ENCODE measurements at regions not wholly inside any gene's neighbourhood (a gene's known extent, or its start where the extent isn't known, plus 50 kb on each side); places are given as distances from the start of the nearest gene placed in this dataset.

DNA sequence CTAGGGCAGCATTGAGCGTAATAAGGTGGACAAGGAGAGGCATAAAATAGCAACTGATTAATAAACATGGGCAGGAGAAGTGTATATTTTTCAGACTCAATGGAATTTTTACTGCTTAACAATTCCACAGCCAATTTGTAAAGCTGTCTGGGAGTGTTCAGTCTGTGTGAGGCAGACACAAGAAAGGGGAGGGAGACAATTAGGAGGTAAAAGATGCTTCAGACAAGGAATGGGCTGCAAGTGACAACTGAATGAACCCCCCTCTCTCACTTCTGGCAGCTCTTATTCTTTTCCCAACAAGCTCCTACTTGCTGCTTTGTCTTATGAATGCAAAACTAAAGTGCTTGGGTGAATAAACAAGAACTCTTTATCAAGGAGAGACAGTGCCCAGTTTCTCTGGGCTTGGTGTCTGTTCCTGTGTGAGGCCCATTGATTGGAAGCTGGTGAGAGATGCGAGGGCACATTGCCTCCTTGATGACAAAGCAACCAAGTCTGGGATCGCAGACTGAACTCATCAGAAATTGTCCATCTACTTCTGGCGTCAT lies 575.3 kb downstream of the RNF144B start:
- no peak for DNase-seq (ENCODE audit: low read depth in 2 of 2)

GRCh38 chr6:18963439-18963838 lies 576.3 kb downstream of the RNF144B start:
- no peak for DNase-seq (ENCODE audit: low read depth in 2 of 2)

DNA sequence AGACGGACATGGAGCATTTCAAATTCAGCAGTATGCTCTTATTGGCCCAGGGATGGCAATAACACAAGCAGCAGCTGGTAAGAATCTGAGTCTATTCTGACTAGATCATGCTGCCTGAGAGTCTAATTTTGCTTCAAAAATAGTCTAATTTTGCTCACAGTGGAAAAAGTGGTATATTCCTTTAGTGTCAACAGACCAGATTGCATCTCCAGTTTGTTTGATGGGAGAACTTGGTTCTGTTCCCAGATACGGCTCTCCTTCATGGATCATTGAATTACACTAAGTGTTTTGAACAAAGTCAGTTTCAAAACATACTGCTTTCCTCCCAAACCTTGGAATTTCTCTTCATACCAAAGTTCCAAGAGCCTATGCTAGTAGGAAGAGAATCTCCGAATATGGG lies 586.1 kb downstream of the RNF144B start:
- no peak for DNase-seq (ENCODE audit: low read depth in 2 of 2)

DNA sequence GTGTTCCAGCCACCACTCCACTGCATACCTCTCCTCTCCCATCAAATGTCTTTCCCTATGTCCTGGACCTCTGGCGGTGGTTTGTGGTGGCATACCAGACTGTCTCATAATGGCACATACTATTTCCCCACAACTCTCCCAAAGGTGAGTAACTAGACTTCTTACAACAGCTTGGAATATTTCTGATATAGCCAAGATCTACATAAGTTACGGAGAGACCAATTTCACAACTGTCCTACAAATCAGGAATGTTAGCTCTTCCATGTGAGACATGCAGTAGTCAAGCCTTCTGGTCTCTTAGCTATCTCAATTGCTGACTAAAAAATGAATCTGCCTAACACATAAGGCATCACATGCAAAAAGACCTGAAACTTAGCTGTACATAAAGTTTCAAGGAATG lies 588.9 kb downstream of the RNF144B start:
- DNase-seq (ENCODE audit: low read depth in 2 of 2) = no peak

- DNase-seq (ENCODE audit: low read depth in 2 of 2) = no peak
Measured at GRCh38 chr6:18976966-18977365, 589.8 kb downstream of the RNF144B start.

- no peak for DNase-seq (ENCODE audit: low read depth in 2 of 2)
Measured at GRCh38 chr6:18978337-18979128, 591.4 kb downstream of the RNF144B start.

DNA sequence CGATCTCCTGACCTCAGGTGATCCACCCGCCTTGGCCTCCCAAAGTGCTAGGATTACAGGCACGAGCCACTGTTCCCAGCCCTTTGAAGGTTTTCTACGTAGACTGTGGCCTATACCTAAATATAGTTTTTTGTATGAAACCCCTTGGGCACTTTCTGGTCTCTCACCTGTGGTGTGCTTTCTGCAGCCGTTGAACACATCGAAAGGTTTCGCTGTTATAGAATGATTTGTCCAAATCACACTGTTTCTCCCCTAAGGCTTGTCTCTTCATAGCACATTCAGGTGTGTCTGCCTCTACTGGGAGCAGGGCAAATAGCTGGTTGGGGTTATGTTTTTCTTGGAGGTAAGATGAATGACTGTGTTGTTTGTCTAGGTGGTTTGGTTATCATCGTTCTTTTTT lies 597.9 kb downstream of the RNF144B start:
- no peak for DNase-seq (ENCODE audit: low read depth in 2 of 2)

GRCh38 chr6:18985996-18986395 lies 598.8 kb downstream of the RNF144B start:
- no peak for DNase-seq (ENCODE audit: low read depth in 2 of 2)

- no peak for DNase-seq (ENCODE audit: low read depth in 2 of 2)
Measured at GRCh38 chr6:18988636-18989035, 601.5 kb downstream of the RNF144B start.

DNA sequence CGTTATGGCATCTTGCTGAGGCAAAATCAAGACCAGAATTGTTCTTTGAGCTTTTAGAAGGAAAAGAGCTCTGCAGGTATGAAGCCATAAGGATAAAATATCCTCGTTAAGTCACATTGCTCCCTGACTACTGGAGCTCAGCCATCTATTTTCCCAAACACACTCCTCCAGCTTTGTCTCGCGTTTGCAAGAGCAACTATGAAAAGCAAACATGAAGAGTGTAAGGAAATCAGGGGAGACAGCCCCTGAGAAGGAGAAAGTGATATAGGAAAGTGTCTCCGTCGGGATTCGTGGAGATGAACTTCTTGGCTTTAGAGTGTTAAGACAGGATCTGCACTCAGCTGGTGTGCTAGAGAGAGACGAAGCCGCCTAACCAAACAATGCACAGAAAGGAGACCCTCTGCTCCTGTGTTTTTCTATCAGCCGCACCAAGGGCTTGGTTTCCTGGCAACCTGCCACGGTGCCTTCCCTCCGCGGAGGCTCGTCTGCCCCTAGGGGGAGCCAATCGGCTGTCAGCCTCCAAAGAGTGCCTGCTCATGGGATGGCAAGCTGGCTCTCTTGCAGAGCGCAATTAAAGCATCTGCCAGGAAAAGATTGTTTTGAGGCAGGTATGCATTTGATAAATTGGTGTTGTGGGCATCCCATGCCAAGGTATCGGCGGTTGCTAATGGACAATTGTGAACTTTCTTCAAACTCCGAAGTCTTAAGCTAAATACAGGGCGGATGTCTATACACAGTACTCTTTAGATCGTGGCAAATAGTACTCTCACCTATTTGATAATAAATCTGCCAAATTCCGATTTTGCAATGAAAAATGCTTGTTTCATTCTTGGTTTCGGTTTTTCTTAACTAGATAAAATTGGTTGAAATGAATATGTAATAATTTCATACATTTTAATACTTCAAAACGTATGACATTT lies 603.2 kb downstream of the RNF144B start:
- DNase-seq (ENCODE audit: low read depth in 2 of 2) = peak in 1 of 2 donors; percentile 5

- DNase-seq (ENCODE audit: low read depth in 2 of 2) = no peak
Measured at GRCh38 chr6:18997375-18997826, 610.3 kb downstream of the RNF144B start.

- DNase-seq (ENCODE audit: low read depth in 2 of 2) = no peak
Measured at GRCh38 chr6:19002976-19003560, 615.9 kb downstream of the RNF144B start.

DNA sequence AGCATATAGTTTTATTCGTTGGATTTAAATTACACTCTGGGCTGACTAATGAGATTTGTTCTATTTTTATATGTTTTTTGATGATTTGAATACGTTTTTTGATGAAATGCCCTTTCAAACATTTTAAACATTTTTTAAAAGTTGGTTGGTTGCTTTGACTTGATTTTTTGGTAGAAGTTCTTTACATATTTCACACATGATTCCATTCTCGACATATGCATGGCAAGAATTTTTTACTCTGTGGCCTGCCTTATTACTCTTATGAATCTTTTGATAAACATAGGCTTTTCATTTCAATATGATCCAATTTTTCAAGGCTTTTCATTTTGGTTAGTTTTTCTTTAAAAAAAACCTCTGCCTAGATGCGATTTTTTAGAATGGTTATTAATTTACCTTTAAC lies 617.0 kb downstream of the RNF144B start:
- no peak for DNase-seq (ENCODE audit: low read depth in 2 of 2)

- no peak for DNase-seq (ENCODE audit: low read depth in 2 of 2)
Measured at GRCh38 chr6:19009769-19010168, 622.6 kb downstream of the RNF144B start.

GRCh38 chr6:19013026-19013705 lies 626.0 kb downstream of the RNF144B start:
- DNase-seq (ENCODE audit: low read depth in 2 of 2) = no peak

DNA sequence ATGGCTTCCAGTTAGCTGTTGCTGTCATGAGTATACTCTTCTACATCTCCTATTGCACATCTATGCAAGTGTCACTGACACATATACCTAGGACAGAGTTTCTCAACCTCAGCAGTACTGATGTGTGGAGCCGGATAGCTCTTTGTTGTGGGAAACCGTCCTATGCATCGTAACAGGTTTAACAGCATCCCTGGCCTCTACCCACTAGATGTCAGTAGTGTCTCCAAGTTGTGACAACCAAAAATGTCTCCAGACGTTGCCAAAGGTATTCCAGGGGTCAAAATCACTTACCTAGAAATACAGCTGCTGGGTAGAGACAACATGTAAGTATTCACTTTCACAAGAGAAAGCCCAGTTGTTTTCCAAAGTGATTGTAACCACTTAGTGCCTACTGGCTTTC lies 637.6 kb downstream of the RNF144B start:
- DNase-seq (ENCODE audit: low read depth in 2 of 2) = no peak

- DNase-seq (ENCODE audit: low read depth in 2 of 2) = no peak
Measured at GRCh38 chr6:19028201-19028600, 641.1 kb downstream of the RNF144B start.

DNA sequence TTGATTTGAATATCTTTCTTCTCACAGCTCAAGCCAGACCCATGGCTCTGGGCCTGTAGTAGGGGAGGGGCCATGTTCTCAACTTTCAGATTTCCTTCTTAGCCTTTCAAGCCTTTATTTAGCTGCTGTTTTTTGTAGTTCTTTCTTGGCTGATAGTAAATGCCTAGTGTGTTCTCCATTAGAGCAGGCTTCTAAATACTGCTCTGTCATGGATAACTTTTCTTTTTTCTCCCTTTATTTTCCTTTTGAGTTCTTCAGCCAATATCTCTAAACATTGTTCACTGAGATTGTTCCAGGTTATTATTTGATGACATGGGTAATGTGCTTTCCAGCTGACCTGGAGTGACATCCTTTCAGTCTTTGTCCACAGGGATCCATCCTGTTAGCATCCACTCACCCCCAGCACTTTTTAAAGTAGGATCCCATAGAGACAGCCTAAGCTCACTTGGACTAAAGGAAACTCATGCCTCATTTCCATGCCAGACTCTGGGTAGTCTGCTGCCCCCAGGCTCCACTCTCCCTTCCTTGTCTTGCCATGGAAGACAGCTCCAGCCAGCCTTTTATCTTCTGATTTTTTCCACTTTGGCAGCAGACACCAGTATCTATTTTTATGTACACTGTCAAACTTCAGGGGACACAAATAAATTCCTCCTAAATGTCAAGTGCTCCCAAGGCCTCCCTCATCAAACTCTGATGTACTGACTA lies 645.6 kb downstream of the RNF144B start:
- DNase-seq (ENCODE audit: low read depth in 2 of 2) = no peak

DNA sequence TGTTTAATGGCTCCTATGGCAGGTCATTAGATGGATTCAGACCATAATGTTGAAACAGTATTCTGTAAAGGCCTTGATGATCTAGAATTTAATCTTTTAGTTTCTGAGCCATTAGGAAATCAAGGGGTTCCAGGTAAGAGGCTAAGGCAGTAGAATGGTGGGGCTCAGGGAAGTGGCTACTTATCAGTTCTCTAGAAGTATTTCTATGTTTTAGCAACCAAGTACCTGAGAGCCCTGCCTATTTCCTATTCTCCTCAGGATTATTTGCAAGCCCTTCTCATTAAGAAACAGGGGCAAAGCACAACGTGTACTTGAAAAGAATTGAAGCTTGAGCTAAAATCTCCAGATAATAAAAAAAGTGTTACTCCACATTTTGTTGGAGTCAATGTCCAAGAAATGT lies 646.5 kb downstream of the RNF144B start:
- DNase-seq (ENCODE audit: low read depth in 2 of 2) = no peak

DNA sequence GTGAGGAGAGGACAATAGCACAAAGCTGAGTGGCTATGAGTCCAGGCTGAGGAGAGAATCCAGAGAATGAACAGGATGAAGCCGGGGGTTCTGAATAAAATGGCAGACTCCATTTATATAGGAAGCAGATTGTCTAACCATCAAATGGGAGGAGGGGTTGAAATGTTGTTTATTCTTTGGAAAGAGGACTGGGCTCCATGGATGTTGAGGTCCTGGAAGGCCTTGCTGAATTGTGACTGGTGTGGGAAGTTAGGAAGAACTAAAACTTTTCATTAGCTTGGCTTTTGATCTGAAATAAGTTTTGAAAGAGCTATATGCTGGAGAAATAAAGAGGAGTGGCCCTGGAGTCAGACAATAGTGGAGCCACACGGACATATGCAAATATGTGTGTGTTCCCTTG lies 647.8 kb downstream of the RNF144B start:
- no peak for DNase-seq (ENCODE audit: low read depth in 2 of 2)

Data from stimulated activated CD4-positive, alpha-beta T cell treated with anti-CD3 and anti-CD28 coated beads, Interleukin-1b, Interleukin-23, amount 100 ng/mL, for 4 hours (primary cell).